Pons (tissue), 1 donor: ENCODE measurements at regions not wholly inside any gene's neighbourhood (a gene's known extent, or its start where the extent isn't known, plus 50 kb on each side); places are given as distances from the start of the nearest gene placed in this dataset.
"Not testable (repeated sequence)": the region's sequence is repeated elsewhere in the genome, so short reads cannot be mapped to it uniquely, and the experiment has no call there.

Experiments used
- DNase-seq: peaks from one replicate; pipeline ENCODE4 v3.0.0-alpha.2; 2016; ENCODE audit warnings: low spot score

- DNase-seq: no peak
Measured at GRCh38 chr7:108813251-108814014, 243.8 kb downstream of the DNAJB9 start.

- DNase-seq: no peak
Measured at GRCh38 chr7:108815815-108816214, 246.1 kb downstream of the DNAJB9 start.

- DNase-seq: no peak
Measured at GRCh38 chr7:108818742-108819141, 249.1 kb downstream of the DNAJB9 start.

- DNase-seq: no peak
Measured at GRCh38 chr7:108824840-108825580, 255.3 kb downstream of the DNAJB9 start.

- DNase-seq: no peak
Measured at GRCh38 chr7:108825581-108825909, 255.9 kb downstream of the DNAJB9 start.

- no peak for DNase-seq
Measured at GRCh38 chr7:108836256-108836655, 266.6 kb downstream of the DNAJB9 start.

- DNase-seq: no peak
Measured at GRCh38 chr7:108838198-108838597, 268.5 kb downstream of the DNAJB9 start.

GRCh38 chr7:108839076-108839475, 269.4 kb downstream of the DNAJB9 start:
- no peak for DNase-seq

GRCh38 chr7:108845951-108846350, 276.3 kb downstream of the DNAJB9 start:
- no peak for DNase-seq

GRCh38 chr7:108846471-108846870, 276.8 kb downstream of the DNAJB9 start:
- DNase-seq: no peak

GRCh38 chr7:108848486-108848885, 278.8 kb downstream of the DNAJB9 start:
- DNase-seq: no peak

GRCh38 chr7:108860615-108861014, 290.9 kb downstream of the DNAJB9 start:
- DNase-seq: no peak

- DNase-seq: no peak
Measured at GRCh38 chr7:108861071-108861470, 291.4 kb downstream of the DNAJB9 start.

- no peak for DNase-seq
Measured at GRCh38 chr7:108863227-108863848, 293.7 kb downstream of the DNAJB9 start.

GRCh38 chr7:108869070-108869469, 299.4 kb downstream of the DNAJB9 start:
- DNase-seq: no peak

GRCh38 chr7:108875139-108875538, 305.5 kb downstream of the DNAJB9 start:
- no peak for DNase-seq

- DNase-seq: no peak
Measured at GRCh38 chr7:108890862-108891261, 321.2 kb downstream of the DNAJB9 start.

GRCh38 chr7:108908456-108908855, 338.8 kb downstream of the DNAJB9 start:
- no peak for DNase-seq

- DNase-seq: no peak
Measured at GRCh38 chr7:108911016-108911415, 341.3 kb downstream of the DNAJB9 start.

GRCh38 chr7:108920490-108920889, 350.8 kb downstream of the DNAJB9 start:
- DNase-seq: no peak

GRCh38 chr7:108943048-108943447, 373.4 kb downstream of the DNAJB9 start:
- DNase-seq: not testable (repeated sequence)

- DNase-seq: no peak
Measured at GRCh38 chr7:108947526-108947925, 377.9 kb downstream of the DNAJB9 start.

- peak; percentile 33 for DNase-seq
Measured at GRCh38 chr7:108972004-108972403, 402.3 kb downstream of the DNAJB9 start.
